Fibroblast of peridontal ligament (primary cell): ENCODE measurements at regions not wholly inside any gene's neighbourhood (a gene's known extent, or its start where the extent isn't known, plus 50 kb on each side); places are given as distances from the start of the nearest gene placed in this dataset.
"Not testable (repeated sequence)": the region's sequence is repeated elsewhere in the genome, so short reads cannot be mapped to it uniquely, and the experiment has no call there.

Experiments used
- DNase-seq: peaks from one replicate; pipeline ENCODE4 v3.0.0-alpha.2; 2010; ENCODE audit errors: extremely low read depth

GRCh38 chr5:72596956-72597355 is 89.7 kb upstream of the ZNF366 start:
- DNase-seq = no peak

- DNase-seq = no peak
These were observed 81.4 kb upstream of the ZNF366 start for GRCh38 chr5:72588640-72589039.

- DNase-seq = no peak
These were observed 80.6 kb upstream of the ZNF366 start for GRCh38 chr5:72587661-72588308.

GRCh38 chr5:72586788-72587530 is 79.7 kb upstream of the ZNF366 start:
- no peak for DNase-seq

- DNase-seq = peak; percentile 67
These were observed 77.3 kb upstream of the ZNF366 start for GRCh38 chr5:72584466-72584865.

- not testable (repeated sequence) for DNase-seq
These were observed 72.1 kb upstream of the ZNF366 start for GRCh38 chr5:72579290-72579689.

GRCh38 chr5:72572236-72572765 is 65.1 kb upstream of the ZNF366 start:
- DNase-seq = no peak

GRCh38 chr5:72569408-72569944 is 62.3 kb upstream of the ZNF366 start:
- no peak for DNase-seq

GRCh38 chr5:72566746-72567145 is 59.5 kb upstream of the ZNF366 start:
- no peak for DNase-seq

GRCh38 chr5:72565513-72566289 is 58.5 kb upstream of the ZNF366 start:
- DNase-seq = no peak

- no peak for DNase-seq
These were observed 55.5 kb upstream of the ZNF366 start for GRCh38 chr5:72562717-72563116.

- DNase-seq = no peak
These were observed 54.1 kb upstream of the ZNF366 start for GRCh38 chr5:72561148-72561972.

- no peak for DNase-seq
These were observed 52.9 kb upstream of the ZNF366 start for GRCh38 chr5:72559866-72560766.

- DNase-seq = no peak
These were observed 51.2 kb upstream of the ZNF366 start for GRCh38 chr5:72558383-72558782.

GRCh38 chr5:72558046-72558336 is 50.8 kb upstream of the ZNF366 start:
- no peak for DNase-seq

- DNase-seq = peak; percentile 18
These were observed 50.2 kb upstream of the ZNF366 start for GRCh38 chr5:72557167-72558045.
